Keratinocyte (primary cell): ENCODE measurements at regions not wholly inside any gene's neighbourhood (a gene's known extent, or its start where the extent isn't known, plus 50 kb on each side); places are given as distances from the start of the nearest gene placed in this dataset.
A peak's percentile ranks its signal among the peaks of the same experiment; 100 is the strongest.

Source experiments
- DNase-seq: peaks from one replicate; pipeline ENCODE4 v3.0.0-alpha.2; 2011; ENCODE audit warnings: low read depth, missing footprints, low spot score
- FAIRE-seq: peaks from 2 replicates; lab custom pipeline; 2011; peaks lifted over from hg19 to GRCh38; lab: Jason Lieb, UNC
- H2AFZ ChIP-seq: 2 replicates; pipeline ENCODE4 v1.6.0; 2012; ENCODE audit warnings: low read length, control low read depth, inconsistent platforms; ENCODE audit not compliant: control insufficient read depth
- H3K27ac ChIP-seq: 2 replicates; pipeline ENCODE4 v1.5.1; 2011; ENCODE audit warnings: low read length; ENCODE audit not compliant: control insufficient read depth, insufficient read depth
- H3K27me3 ChIP-seq: 3 replicates; pipeline ENCODE4 v1.6.0; 2011; ENCODE audit warnings: low read length; ENCODE audit not compliant: control insufficient read depth, insufficient read depth; ENCODE audit errors: extremely low read depth
- H3K36me3 ChIP-seq, 2 experiments: 2 replicates in 1 of 2; 3 replicates in 1 of 2; pipeline ENCODE4 v1.5.1; 2011; ENCODE audit warnings: low read length in 2 of 2, mild to moderate bottlenecking in 1 of 2; ENCODE audit not compliant: control insufficient read depth in 2 of 2, insufficient read depth in 2 of 2; ENCODE audit errors: extremely low read depth in 1 of 2
- H3K4me1 ChIP-seq: 3 replicates; pipeline ENCODE4 v1.5.1; 2011; ENCODE audit warnings: low read length; ENCODE audit not compliant: control insufficient read depth, insufficient read depth; ENCODE audit errors: extremely low read depth
- H3K4me2 ChIP-seq: 3 replicates; pipeline ENCODE4 v1.6.0; 2011; ENCODE audit warnings: low read depth, low read length; ENCODE audit not compliant: control insufficient read depth, insufficient read depth; ENCODE audit errors: extremely low read depth
- H3K4me3 ChIP-seq, 3 experiments: fragments of 200-600 bp in 1 of 3; sonication (generic) in 1 of 3; 2 replicates in 2 of 3; 3 replicates in 1 of 3; pipeline ENCODE4 v1.5.1; 2011 to 2016; ENCODE audit warnings: low read length in 3 of 3, mild to moderate bottlenecking in 3 of 3, control low read depth in 2 of 3, inconsistent platforms in 1 of 3, low read depth in 1 of 3, mixed read lengths in 1 of 3, mixed run types in 1 of 3, moderate library complexity in 1 of 3; ENCODE audit not compliant: control insufficient read depth in 2 of 3, insufficient read depth in 2 of 3; ENCODE audit errors: extremely low read depth in 1 of 3
- H3K79me2 ChIP-seq: 2 replicates; pipeline ENCODE4 v1.6.0; 2012; ENCODE audit warnings: low read length; ENCODE audit not compliant: control insufficient read depth, insufficient read depth
- H3K9ac ChIP-seq: 3 replicates; pipeline ENCODE4 v1.6.0; 2011; ENCODE audit warnings: low read length; ENCODE audit not compliant: control insufficient read depth, insufficient read depth; ENCODE audit errors: extremely low read depth
- H3K9me1 ChIP-seq: 3 replicates; pipeline ENCODE4 v1.6.0; 2011; ENCODE audit warnings: low read length; ENCODE audit not compliant: control insufficient read depth, insufficient read depth; ENCODE audit errors: extremely low read depth
- H3K9me3 ChIP-seq: 2 replicates; pipeline ENCODE4 v1.5.1; 2012; ENCODE audit warnings: low read depth, low read length; ENCODE audit not compliant: control insufficient read depth
- H4K20me1 ChIP-seq: 3 replicates; pipeline ENCODE4 v1.6.0; 2011; ENCODE audit warnings: low read length; ENCODE audit not compliant: control insufficient read depth, insufficient read depth; ENCODE audit errors: extremely low read depth
- EZH2 ChIP-seq: IDR thresholded peaks from one replicate; pipeline ENCODE4 v1.6.1; 2012; ENCODE audit warnings: inconsistent platforms, mild to moderate bottlenecking, low read length, moderate library complexity
- dilution Hi-C: fragments of 300-500 bp; cut with MboI; formaldehyde crosslinking; loops from one replicate; pipeline ENCODE4 v1.7.0; 2020; ENCODE audit warnings: low sequenced_read_pairs; ENCODE audit not compliant: extremely low pct_ligation_motif_present
- TF ChIP-seq, protein P1 (sequence below), 3 experiments: IDR thresholded peaks in 1 of 3; conservative IDR thresholded peaks in 1 of 3; optimal IDR thresholded peaks in 1 of 3; 2 replicates in 2 of 3; 3 replicates in 1 of 3; pipeline versions ENCODE3 to v1.5.1; 2011; ENCODE audit warnings: low read length in 3 of 3, mild to moderate bottlenecking in 3 of 3, moderate library complexity in 2 of 3, control low read depth in 1 of 3, inconsistent platforms in 1 of 3; ENCODE audit not compliant: insufficient read depth in 2 of 3; ENCODE audit errors: extremely low read depth in 1 of 3

DNA sequence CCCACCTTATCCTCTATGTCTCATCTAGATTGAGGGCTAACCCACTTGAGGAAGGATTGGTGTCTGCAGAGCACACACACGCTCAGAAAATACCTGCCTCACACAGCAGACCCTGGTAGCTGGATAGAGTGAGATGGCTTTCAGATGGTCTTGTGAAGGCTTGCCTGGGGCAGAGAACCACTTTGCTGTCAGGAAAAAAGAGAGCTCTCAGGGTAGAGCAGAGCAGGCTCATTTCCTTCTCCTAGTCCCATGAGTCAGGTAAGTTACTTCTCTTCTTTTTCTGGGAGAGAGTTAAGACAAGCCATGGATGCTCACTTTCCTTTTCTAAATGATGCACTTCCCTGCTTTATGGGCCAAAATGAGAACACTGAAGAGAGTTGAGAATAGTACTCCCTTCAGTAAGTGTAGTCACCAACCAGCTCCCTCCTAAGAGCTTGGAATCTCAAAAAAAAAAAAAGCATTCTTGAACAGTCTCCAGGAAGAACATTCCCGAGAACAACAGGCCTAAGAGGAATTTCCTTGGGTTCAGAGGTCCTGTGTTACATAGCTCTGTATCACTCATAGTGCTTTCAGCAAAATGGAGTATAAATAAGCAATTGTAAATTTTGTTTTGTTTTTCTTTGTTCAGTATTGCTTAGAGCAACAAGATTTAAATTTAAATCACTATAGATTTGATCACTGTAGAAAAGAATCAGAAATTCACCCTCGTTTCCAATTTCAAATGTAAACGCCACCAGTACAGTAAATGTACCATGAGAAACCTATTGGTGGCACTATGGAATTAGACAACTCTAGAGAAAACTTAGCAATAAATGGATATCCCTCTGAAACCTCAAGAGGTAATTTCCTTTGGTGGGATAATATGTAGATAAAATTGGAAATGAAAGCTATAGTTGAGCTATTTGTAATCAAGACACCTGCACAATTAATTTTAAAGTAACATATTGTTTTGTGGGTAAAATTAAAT lies 530.3 kb downstream of the RFPL4B start:
- Histone ChIP-seq H3K4me2 (peak overlapping the region; percentile 12), H3K27me3 (no peaks in the 10 kb centered on the region), H3K9me3 (no peaks in the 10 kb centered on the region), H3K27ac (no peak overlapping the region), H4K20me1 (no peaks in the 10 kb centered on the region), H3K9ac (no peak overlapping the region), H3K4me1 (peaks cover 9% of the 10 kb centered on the region), H2AFZ (peak overlapping the region; percentile 70), H3K4me3 (no peak overlapping the region), H3K36me3 (no peaks in the 10 kb centered on the region), H3K79me2 (no peaks in the 10 kb centered on the region), H3K9me1 (no peaks in the 10 kb centered on the region)
- FAIRE-seq (no peak), DNase-seq (no peak)
- TF ChIP-seq, protein P1, sequence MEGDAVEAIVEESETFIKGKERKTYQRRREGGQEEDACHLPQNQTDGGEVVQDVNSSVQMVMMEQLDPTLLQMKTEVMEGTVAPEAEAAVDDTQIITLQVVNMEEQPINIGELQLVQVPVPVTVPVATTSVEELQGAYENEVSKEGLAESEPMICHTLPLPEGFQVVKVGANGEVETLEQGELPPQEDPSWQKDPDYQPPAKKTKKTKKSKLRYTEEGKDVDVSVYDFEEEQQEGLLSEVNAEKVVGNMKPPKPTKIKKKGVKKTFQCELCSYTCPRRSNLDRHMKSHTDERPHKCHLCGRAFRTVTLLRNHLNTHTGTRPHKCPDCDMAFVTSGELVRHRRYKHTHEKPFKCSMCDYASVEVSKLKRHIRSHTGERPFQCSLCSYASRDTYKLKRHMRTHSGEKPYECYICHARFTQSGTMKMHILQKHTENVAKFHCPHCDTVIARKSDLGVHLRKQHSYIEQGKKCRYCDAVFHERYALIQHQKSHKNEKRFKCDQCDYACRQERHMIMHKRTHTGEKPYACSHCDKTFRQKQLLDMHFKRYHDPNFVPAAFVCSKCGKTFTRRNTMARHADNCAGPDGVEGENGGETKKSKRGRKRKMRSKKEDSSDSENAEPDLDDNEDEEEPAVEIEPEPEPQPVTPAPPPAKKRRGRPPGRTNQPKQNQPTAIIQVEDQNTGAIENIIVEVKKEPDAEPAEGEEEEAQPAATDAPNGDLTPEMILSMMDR (optimal IDR thresholded peaks at IDR 0.05 in 1 of 3, IDR thresholded peaks at IDR 0.05 in 1 of 3, conservative IDR thresholded peaks at IDR 0.05 in 1 of 3; ENCODE audit: extremely low read depth in 1 of 3, insufficient read depth in 2 of 3, low read length in 3 of 3), result no peak
- no peak for TF ChIP-seq EZH2
- dilution Hi-C loops, result no loop called here

DNA sequence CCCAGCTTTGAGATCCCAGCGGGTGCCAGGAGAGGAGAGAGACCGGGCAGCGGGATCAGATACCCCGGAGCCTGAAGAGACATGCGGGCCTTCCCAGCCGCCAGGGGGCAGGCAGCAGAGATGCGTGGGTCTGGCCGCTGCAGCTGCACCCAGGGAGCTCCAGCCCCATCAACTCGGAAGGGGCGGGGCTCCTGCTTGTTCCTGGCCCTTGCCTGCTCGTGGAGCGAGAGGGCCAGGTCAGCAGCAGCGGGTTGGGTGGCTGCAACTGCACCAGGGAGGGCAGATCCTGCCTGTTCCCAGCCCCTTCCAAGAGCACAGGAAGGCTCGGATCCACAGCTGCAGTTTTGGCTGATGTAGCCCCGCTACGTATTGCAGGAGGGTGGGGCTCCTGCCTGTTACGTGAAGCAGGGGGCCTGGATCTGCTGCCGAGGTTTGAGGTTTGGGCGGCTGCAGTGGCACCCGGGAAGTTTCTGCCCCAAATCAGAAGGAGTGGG lies 532.8 kb downstream of the RFPL4B start:
- Histone ChIP-seq H3K4me1 (peaks cover 9% of the 10 kb centered on the region), H3K27me3 (no peaks in the 10 kb centered on the region), H3K4me2 (no peak overlapping the region), H4K20me1 (no peaks in the 10 kb centered on the region), H3K27ac (no peak overlapping the region), H3K36me3 (no peaks in the 10 kb centered on the region), H2AFZ (no peak overlapping the region), H3K4me3 (no peak overlapping the region), H3K9ac (no peak overlapping the region), H3K9me1 (no peaks in the 10 kb centered on the region), H3K79me2 (no peaks in the 10 kb centered on the region), H3K9me3 (no peaks in the 10 kb centered on the region)
- FAIRE-seq (no peak), DNase-seq (no peak)
- TF ChIP-seq EZH2, result no peak
- TF ChIP-seq, protein P1 (optimal IDR thresholded peaks at IDR 0.05 in 1 of 3, IDR thresholded peaks at IDR 0.05 in 1 of 3, conservative IDR thresholded peaks at IDR 0.05 in 1 of 3; ENCODE audit: extremely low read depth in 1 of 3, insufficient read depth in 2 of 3, low read length in 3 of 3), result no peak
- dilution Hi-C loops, result no loop called here
